Upper lobe of left lung (tissue), 6 donors: ENCODE measurements at regions not wholly inside any gene's neighbourhood (a gene's known extent, or its start where the extent isn't known, plus 50 kb on each side); places are given as distances from the start of the nearest gene placed in this dataset.

Experiments
- ATAC-seq, 2 donors: fragments of 200-7000 bp; cut with Tn5 transposase; one replicate each; pipeline ENCODE4 v1.9.1; 2022; ENCODE audit warnings: mild to moderate bottlenecking in 2 of 2, moderate library complexity in 2 of 2; ENCODE audit not compliant: low FRiP score in 2 of 2
- DNase-seq, 2 donors: peaks; one replicate each; pipeline ENCODE4 v3.0.0-alpha.2; 2019 to 2020
- H3K27ac ChIP-seq, 4 donors: fragments of 200-600 bp; sonication (generic); one replicate each; pipeline ENCODE4 v1.5.1; 2016 to 2019
- H3K27me3 ChIP-seq, 4 donors: fragments of 200-600 bp; sonication (generic); one replicate each; pipeline ENCODE4 v1.5.1; 2017 to 2019
- H3K36me3 ChIP-seq, 4 donors: fragments of 200-600 bp; sonication (generic); one replicate each; pipeline ENCODE4 v1.5.1; 2016 to 2019
- H3K4me1 ChIP-seq, 4 donors: fragments of 200-600 bp; sonication (generic); one replicate each; pipeline ENCODE4 v1.5.1; 2018 to 2019
- H3K4me3 ChIP-seq, 4 donors: fragments of 200-600 bp; sonication (generic); one replicate each; pipeline ENCODE4 v1.5.1; 2017 to 2019; ENCODE audit warnings: mild to moderate bottlenecking in 2 of 4, moderate library complexity in 1 of 4
- H3K9me3 ChIP-seq, 4 donors: fragments of 200-600 bp; sonication (generic); one replicate each; pipeline ENCODE4 v1.5.1; 2018 to 2019
- EP300 ChIP-seq, 4 donors: sonication (generic); formaldehyde crosslinking; IDR thresholded peaks; one replicate each; pipeline ENCODE4 v1.5.1; 2017; ENCODE audit warnings: antibody characterized with exemption in 4 of 4, control low read depth in 2 of 4
- POLR2A ChIP-seq, 4 donors: fragments of 450-650 bp; IDR thresholded peaks; one replicate each; pipeline ENCODE4 v1.5.1; 2016 to 2017; ENCODE audit warnings: antibody characterized with exemption in 4 of 4, mild to moderate bottlenecking in 2 of 4
- POLR2AphosphoS5 ChIP-seq, 2 donors: sonication (generic); formaldehyde crosslinking; IDR thresholded peaks; one replicate each; pipeline ENCODE4 v1.5.1; 2017; ENCODE audit warnings: antibody characterized with exemption in 2 of 2
- WGBS, 2 donors: methylation state at CpG; one replicate each; pipeline ENCODE4 v1.1.5; 2017 to 2018; 5-methylcytosine and 5-hydroxymethylcytosine counted together
- TF ChIP-seq, protein P1 (sequence below), 6 experiments: fragments of 450-650 bp in 4 of 6; fragments of 200-600 bp in 2 of 6; sonication (generic) in 2 of 6; IDR thresholded peaks; one replicate each; pipeline ENCODE4 v1.5.1; 2016 to 2019; ENCODE audit warnings: antibody characterized with exemption in 6 of 6
- donor health status: DM: no; HTN: no; CAD: no; lungs with moderate emphysema.
- donor health status: DM: no; HTN: yes; CAD: no; lungs with severe emphysema.

DNA sequence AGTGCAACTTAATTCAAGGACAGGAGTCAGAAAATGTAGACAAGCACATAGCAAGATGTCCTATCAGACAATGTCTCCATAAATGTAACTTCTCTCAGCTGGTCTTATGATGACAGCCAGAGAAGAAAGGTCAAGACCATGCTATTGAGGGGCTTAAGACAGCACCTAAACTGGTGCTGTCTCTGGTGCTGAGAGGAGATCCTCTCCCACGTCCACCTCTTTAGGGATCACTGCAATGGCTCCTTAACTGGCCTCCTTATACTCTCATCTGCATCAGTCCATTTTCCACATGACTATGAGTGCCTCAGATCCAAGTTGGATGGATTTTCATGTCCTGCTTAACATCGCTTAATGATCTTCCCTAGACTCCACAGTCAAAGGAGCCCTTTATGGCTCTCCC, 210.6 kb downstream of the ARL4A start:
- Histone ChIP-seq H3K36me3 (no peaks in the 10 kb centered on the region), H3K27me3 (no peaks in the 10 kb centered on the region), H3K4me1 (no peaks in the 10 kb centered on the region), H3K4me3 (no peak overlapping the region), H3K27ac (no peak overlapping the region), H3K9me3 (no peaks in the 10 kb centered on the region)
- 76 to 100% methylated on average over 2 of the region's 2 CpGs for WGBS, 2 donors
- DNase-seq (no peak), ATAC-seq (peak in 1 of 2 donors; percentile 15)
- TF ChIP-seq, protein P1, sequence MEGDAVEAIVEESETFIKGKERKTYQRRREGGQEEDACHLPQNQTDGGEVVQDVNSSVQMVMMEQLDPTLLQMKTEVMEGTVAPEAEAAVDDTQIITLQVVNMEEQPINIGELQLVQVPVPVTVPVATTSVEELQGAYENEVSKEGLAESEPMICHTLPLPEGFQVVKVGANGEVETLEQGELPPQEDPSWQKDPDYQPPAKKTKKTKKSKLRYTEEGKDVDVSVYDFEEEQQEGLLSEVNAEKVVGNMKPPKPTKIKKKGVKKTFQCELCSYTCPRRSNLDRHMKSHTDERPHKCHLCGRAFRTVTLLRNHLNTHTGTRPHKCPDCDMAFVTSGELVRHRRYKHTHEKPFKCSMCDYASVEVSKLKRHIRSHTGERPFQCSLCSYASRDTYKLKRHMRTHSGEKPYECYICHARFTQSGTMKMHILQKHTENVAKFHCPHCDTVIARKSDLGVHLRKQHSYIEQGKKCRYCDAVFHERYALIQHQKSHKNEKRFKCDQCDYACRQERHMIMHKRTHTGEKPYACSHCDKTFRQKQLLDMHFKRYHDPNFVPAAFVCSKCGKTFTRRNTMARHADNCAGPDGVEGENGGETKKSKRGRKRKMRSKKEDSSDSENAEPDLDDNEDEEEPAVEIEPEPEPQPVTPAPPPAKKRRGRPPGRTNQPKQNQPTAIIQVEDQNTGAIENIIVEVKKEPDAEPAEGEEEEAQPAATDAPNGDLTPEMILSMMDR (IDR thresholded peaks at IDR 0.05) = no peak
- TF ChIP-seq EP300 (IDR thresholded peaks at IDR 0.05) (no peak), POLR2AphosphoS5 (IDR thresholded peaks at IDR 0.05) (no peak), POLR2A (IDR thresholded peaks at IDR 0.05) (no peak)

DNA sequence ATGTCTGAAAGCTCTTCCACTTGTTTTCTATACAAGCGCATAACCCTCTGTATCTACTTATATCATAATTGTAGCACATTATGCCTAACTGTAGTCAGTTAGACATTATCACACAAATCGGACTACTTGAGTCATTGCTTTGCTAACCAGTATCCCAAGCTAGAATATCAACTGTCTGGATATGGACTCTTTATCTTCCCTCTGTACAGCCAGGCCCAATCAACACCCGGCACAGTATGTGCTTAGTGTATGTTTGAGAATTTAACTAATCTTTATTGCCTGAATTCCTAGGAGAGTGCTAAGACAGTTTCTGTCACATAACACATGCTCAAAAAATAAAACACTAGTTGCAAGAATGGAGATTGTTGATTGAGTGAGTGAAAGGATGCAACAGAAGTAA, 211.2 kb downstream of the ARL4A start:
- ATAC-seq = no peak
- 82 to 89% methylated on average over 3 of the region's 3 CpGs for WGBS, 2 donors
- TF ChIP-seq POLR2AphosphoS5 (IDR thresholded peaks at IDR 0.05) = no peak
- no peak for TF ChIP-seq POLR2A (IDR thresholded peaks at IDR 0.05)
- no peak for TF ChIP-seq EP300 (IDR thresholded peaks at IDR 0.05)
- TF ChIP-seq, protein P1 (IDR thresholded peaks at IDR 0.05) = no peak

DNA sequence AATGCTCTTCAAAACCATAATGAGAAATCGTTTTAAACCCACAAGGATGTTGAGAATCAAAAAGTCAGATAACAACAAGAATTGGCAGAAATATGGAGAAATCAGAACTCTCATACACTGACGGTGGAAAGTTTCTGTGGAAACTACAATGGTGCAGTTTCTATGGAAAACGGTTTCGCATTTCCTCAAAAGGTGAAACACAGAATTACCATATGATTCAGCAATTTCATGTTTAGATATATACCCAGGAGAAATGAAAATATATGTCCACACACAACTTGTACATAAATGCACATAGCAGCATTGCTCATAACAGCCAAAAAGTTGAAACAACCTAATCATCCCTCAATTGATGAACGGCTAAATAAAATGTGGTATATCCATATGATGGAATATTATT, 218.2 kb downstream of the ARL4A start:
- Histone ChIP-seq H3K4me1 (no peaks in the 10 kb centered on the region), H3K36me3 (no peaks in the 10 kb centered on the region), H3K27ac (no peak overlapping the region), H3K27me3 (no peaks in the 10 kb centered on the region), H3K4me3 (no peak overlapping the region), H3K9me3 (no peaks in the 10 kb centered on the region)
- TF ChIP-seq POLR2AphosphoS5 (IDR thresholded peaks at IDR 0.05) (no peak), POLR2A (IDR thresholded peaks at IDR 0.05) (no peak), EP300 (IDR thresholded peaks at IDR 0.05) (no peak)
- TF ChIP-seq, protein P1 (IDR thresholded peaks at IDR 0.05) = no peak
- DNase-seq = no peak
- 85 to 89% methylated on average over 5 of the region's 5 CpGs for WGBS, 2 donors
- no peak for ATAC-seq

More for the DNA sequence above, 211.2 kb downstream of the ARL4A start:
- Histone ChIP-seq H3K9me3 (no peaks in the 10 kb centered on the region), H3K27ac (no peak overlapping the region), H3K36me3 (no peaks in the 10 kb centered on the region), H3K27me3 (no peaks in the 10 kb centered on the region), H3K4me1 (no peaks in the 10 kb centered on the region), H3K4me3 (no peak overlapping the region)
- DNase-seq = no peak

DNA sequence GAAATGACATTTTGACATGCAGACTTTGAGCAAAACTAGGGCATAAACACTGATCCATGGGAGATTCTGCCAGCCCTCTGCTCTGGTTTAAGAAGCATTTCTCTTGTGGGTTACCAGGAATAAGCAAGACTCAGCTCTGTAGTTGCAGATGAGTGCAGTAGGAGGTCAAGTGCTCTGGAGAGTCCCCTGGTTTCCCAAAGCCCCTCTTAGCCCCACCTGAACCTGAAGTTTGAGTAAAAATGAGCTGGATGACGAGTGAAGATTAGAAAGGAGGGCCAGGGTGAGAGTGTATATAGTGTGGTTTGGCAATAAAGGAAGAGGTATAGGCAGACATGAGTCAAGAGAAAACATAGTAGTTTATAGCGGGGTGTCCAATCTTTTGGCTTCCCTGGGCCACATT, 220.3 kb downstream of the ARL4A start:
- H3K4me1 ChIP-seq = no peaks in the 10 kb centered on the region
- no peaks in the 10 kb centered on the region for H3K36me3 ChIP-seq
- ATAC-seq (no peak), DNase-seq (no peak)
- TF ChIP-seq POLR2A (IDR thresholded peaks at IDR 0.05) (no peak), EP300 (IDR thresholded peaks at IDR 0.05) (no peak), POLR2AphosphoS5 (IDR thresholded peaks at IDR 0.05) (no peak)
- TF ChIP-seq, protein P1 (IDR thresholded peaks at IDR 0.05) = no peak
- WGBS, 2 donors = 79 to 92% methylated on average over 2 of the region's 2 CpGs
- H3K4me3 ChIP-seq = no peak overlapping the region
- H3K27ac ChIP-seq = no peak overlapping the region
- H3K27me3 ChIP-seq = no peaks in the 10 kb centered on the region
- no peaks in the 10 kb centered on the region for H3K9me3 ChIP-seq

DNA sequence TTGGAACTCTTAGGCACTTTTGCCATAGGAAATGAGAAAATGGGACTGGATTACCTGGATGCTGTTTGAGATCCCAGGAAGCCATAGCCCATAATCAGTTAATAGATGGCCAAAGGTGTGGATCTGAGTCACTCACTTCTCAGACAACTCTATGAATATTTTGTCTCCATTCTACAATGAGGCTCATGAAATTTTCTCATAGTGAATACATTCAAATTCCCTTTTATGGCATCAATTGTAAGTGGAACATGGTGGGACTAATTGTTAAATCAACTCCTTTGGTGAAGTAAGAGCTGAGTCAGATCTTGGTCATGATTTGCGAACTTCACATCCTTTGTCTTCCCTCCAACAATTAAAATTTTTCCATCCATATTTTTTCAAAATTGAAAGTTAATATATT, 222.1 kb downstream of the ARL4A start:
- no peak for DNase-seq
- H3K9me3 ChIP-seq = no peaks in the 10 kb centered on the region
- H3K4me3 ChIP-seq = no peak overlapping the region
- ATAC-seq = no peak
- no peak for TF ChIP-seq EP300 (IDR thresholded peaks at IDR 0.05)
- TF ChIP-seq, protein P1 (IDR thresholded peaks at IDR 0.05) = no peak
- no peak for TF ChIP-seq POLR2AphosphoS5 (IDR thresholded peaks at IDR 0.05)
- TF ChIP-seq POLR2A (IDR thresholded peaks at IDR 0.05) = no peak
- no peak overlapping the region for H3K27ac ChIP-seq
- no peaks in the 10 kb centered on the region for H3K27me3 ChIP-seq
- 91 to 93% methylated on average over 1 of the region's 1 CpG for WGBS, 2 donors
- H3K4me1 ChIP-seq = no peaks in the 10 kb centered on the region
- no peaks in the 10 kb centered on the region for H3K36me3 ChIP-seq
